ENCODE measurements at regions not wholly inside any gene's neighbourhood (a gene's known extent, or its start where the extent isn't known, plus 50 kb on each side); places are given as distances from the start of the nearest gene placed in this dataset.

GRCh38 chr7:113727486-113727885, 191.3 kb downstream of the PPP1R3A start:
- CTCF ChIA-PET: interaction anchor here (1.5 to 1.6 kb wide), 2 partner anchors 16 to 28 kb away, joined by 4 read pairs; no protein-coding TSS in a partner anchor
- POLR2A ChIA-PET: no interaction called here
- DNase-seq (ENCODE audit: extremely low spot score): no peak
- no peak for TF ChIP-seq CTCF (IDR thresholded peaks at IDR 0.05; ENCODE audit: control extremely low read depth, extremely low read depth, low read depth, missing control alignments)

- no peak for TF ChIP-seq CTCF (IDR thresholded peaks at IDR 0.05; ENCODE audit: control extremely low read depth, extremely low read depth, low read depth, missing control alignments)
- ChIA-PET CTCF (interaction anchor here (1.6 kb wide), 1 partner anchor 11 kb away, joined by 4 read pairs; no protein-coding TSS in a partner anchor), POLR2A (no interaction called here)
- no peak for DNase-seq (ENCODE audit: extremely low spot score)
Measured at GRCh38 chr7:113722006-113722405, 196.8 kb downstream of the PPP1R3A start.

GRCh38 chr7:113717739-113718138, 201.1 kb downstream of the PPP1R3A start:
- DNase-seq (ENCODE audit: extremely low spot score): no peak
- TF ChIP-seq CTCF (IDR thresholded peaks at IDR 0.05; ENCODE audit: control extremely low read depth, extremely low read depth, low read depth, missing control alignments): no peak
- CTCF ChIA-PET: interaction anchor here (1.6 kb wide), 1 partner anchor 11 kb away, joined by 6 read pairs; no protein-coding TSS in a partner anchor
- POLR2A ChIA-PET: no interaction called here

GRCh38 chr7:113715981-113716856, 202.6 kb downstream of the PPP1R3A start:
- POLR2A ChIA-PET: no interaction called here
- CTCF ChIA-PET: interaction anchor here (0.9 to 1.6 kb wide), 3 partner anchors 9 to 13 kb away, joined by 3 to 6 read pairs (median 3); no protein-coding TSS in a partner anchor
- no peak for DNase-seq (ENCODE audit: extremely low spot score)
- TF ChIP-seq CTCF (IDR thresholded peaks at IDR 0.05; ENCODE audit: control extremely low read depth, extremely low read depth, low read depth, missing control alignments): no peak

- no peak for TF ChIP-seq CTCF (IDR thresholded peaks at IDR 0.05; ENCODE audit: control extremely low read depth, extremely low read depth, low read depth, missing control alignments)
- CTCF ChIA-PET: interaction anchor here (1.5 kb wide), 1 partner anchor 14 kb away, joined by 3 read pairs; no protein-coding TSS in a partner anchor
- POLR2A ChIA-PET: no interaction called here
- no peak for DNase-seq (ENCODE audit: extremely low spot score)
Measured at GRCh38 chr7:113715262-113715661, 203.5 kb downstream of the PPP1R3A start.

- TF ChIP-seq CTCF (IDR thresholded peaks at IDR 0.05; ENCODE audit: control extremely low read depth, extremely low read depth, low read depth, missing control alignments): peak; percentile 95
- ChIA-PET POLR2A (no interaction called here), CTCF (interaction anchor here (0.6 to 2.1 kb wide), 12 partner anchors 8 to 36 kb away, joined by 3 to 18 read pairs (median 4); no protein-coding TSS in a partner anchor)
- DNase-seq (ENCODE audit: extremely low spot score): peak; percentile 46
Measured at GRCh38 chr7:113710310-113711096, 208.3 kb downstream of the PPP1R3A start.

All from GM10248 (cell line).